Vagina (tissue), 2 donors: ENCODE measurements at regions not wholly inside any gene's neighbourhood (a gene's known extent, or its start where the extent isn't known, plus 50 kb on each side); places are given as distances from the start of the nearest gene placed in this dataset.

Experiments
- DNase-seq, 2 donors: peaks; one replicate each; pipeline ENCODE4 v3.0.0-alpha.2; 2017; ENCODE audit errors: extremely low spot score in 2 of 2
- H3K27ac ChIP-seq: fragments of 200-600 bp; sonication (generic); one replicate; pipeline ENCODE4 v1.5.1; 2019
- H3K27me3 ChIP-seq: fragments of 200-600 bp; sonication (generic); one replicate; pipeline ENCODE4 v1.5.1; 2019
- H3K36me3 ChIP-seq, 2 donors: fragments of 200-600 bp; sonication (generic); one replicate each; pipeline ENCODE4 v1.5.1; 2017 to 2019
- H3K4me1 ChIP-seq: fragments of 200-600 bp; sonication (generic); one replicate; pipeline ENCODE4 v1.5.1; 2019
- H3K4me3 ChIP-seq, 2 donors: fragments of 200-600 bp; sonication (generic); 1 replicate in 1 of 2; 2 replicates in 1 of 2; pipeline ENCODE4 v1.5.1; 2016 to 2019
- H3K9me3 ChIP-seq: fragments of 200-600 bp; sonication (generic); one replicate; pipeline ENCODE4 v1.5.1; 2019
- POLR2A ChIP-seq, 2 donors: fragments of 450-650 bp; IDR thresholded peaks; one replicate each; pipeline ENCODE4 v1.6.1; 2017; ENCODE audit warnings: antibody characterized with exemption in 2 of 2, mild to moderate bottlenecking in 2 of 2, moderate library complexity in 2 of 2
- POLR2AphosphoS5 ChIP-seq, 2 donors: sonication (generic); formaldehyde crosslinking; IDR thresholded peaks; one replicate each; pipeline ENCODE4 v1.9.0; 2017; ENCODE audit warnings: antibody characterized with exemption in 2 of 2, mild to moderate bottlenecking in 2 of 2, low read depth in 1 of 2; ENCODE audit not compliant: insufficient read depth in 1 of 2
- intact Hi-C: fragments of 100-400 bp; cut with DNase I; formaldehyde crosslinking; loops from one replicate; pipeline ENCODE4 v1.15.1; 2023
- TF ChIP-seq, protein P1 (sequence below), 3 experiments: fragments of 450-650 bp in 2 of 3; fragments of 200-600 bp in 1 of 3; sonication (generic) in 1 of 3; IDR thresholded peaks; one replicate each; pipeline ENCODE4 v1.5.1; 2017 to 2019; ENCODE audit warnings: antibody characterized with exemption in 3 of 3, mild to moderate bottlenecking in 2 of 3, moderate library complexity in 2 of 3

DNA sequence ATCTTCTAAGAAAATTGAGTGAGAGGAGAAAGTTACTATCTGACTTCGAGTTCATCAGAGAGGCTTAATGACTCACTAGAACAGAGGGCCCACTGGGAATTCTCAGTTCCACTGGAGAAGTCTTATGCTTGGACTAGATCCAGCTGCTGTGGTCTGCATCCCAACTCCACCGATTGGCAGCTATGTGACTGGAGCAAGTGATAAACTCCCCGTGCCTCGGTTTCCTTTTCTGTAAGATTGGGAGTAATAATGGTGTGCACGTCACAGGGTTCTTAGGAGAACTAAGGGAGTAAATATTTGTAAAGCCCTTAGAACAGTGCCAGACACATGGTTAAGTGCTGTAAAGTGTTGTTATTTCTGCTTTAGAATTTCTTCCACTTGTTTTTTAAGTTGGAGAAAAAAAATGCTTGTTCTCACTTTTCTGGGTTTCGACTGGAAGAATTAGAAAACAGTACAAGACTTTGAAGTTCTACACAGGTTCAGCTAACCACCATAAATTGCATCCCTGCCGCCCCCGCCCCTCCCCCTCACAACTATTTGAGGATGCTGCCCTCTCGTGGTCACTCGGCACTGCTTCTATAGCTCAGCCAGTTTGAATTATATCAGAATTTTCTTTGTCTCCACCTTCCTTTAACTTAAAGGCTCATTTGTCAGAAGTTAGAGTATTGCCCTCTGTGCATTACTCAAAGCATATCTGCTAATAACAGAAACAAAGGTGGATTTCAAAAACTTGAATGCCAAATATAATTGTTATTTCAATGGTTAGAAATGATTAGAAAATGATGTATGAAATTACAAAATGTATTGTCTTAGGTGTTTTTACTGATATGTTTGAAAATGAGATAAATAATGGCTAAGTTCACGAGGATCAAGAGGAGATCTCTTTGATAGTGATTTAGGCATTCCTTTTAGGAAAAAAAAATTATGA is 95.0 kb upstream of the IFNGR1 start:
- no peaks in the 10 kb centered on the region for H3K9me3 ChIP-seq
- H3K27ac ChIP-seq, result no peak overlapping the region
- H3K4me1 ChIP-seq, result peaks cover 5% of the 10 kb centered on the region
- H3K27me3 ChIP-seq, result no peaks in the 10 kb centered on the region
- intact Hi-C loops, result loop anchor here (2.0 to 10.0 kb wide), 2 partner anchors 27 to 219 kb away; no protein-coding TSS in a partner anchor
- TF ChIP-seq, protein P1, sequence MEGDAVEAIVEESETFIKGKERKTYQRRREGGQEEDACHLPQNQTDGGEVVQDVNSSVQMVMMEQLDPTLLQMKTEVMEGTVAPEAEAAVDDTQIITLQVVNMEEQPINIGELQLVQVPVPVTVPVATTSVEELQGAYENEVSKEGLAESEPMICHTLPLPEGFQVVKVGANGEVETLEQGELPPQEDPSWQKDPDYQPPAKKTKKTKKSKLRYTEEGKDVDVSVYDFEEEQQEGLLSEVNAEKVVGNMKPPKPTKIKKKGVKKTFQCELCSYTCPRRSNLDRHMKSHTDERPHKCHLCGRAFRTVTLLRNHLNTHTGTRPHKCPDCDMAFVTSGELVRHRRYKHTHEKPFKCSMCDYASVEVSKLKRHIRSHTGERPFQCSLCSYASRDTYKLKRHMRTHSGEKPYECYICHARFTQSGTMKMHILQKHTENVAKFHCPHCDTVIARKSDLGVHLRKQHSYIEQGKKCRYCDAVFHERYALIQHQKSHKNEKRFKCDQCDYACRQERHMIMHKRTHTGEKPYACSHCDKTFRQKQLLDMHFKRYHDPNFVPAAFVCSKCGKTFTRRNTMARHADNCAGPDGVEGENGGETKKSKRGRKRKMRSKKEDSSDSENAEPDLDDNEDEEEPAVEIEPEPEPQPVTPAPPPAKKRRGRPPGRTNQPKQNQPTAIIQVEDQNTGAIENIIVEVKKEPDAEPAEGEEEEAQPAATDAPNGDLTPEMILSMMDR (IDR thresholded peaks at IDR 0.05), result peak; percentile 42 to 86 (median 69)
- no peak for TF ChIP-seq POLR2AphosphoS5 (IDR thresholded peaks at IDR 0.05; ENCODE audit: insufficient read depth in 1 of 2, low read depth in 1 of 2)
- no peak for DNase-seq
- no peak overlapping the region for H3K4me3 ChIP-seq
- H3K36me3 ChIP-seq, result no peaks in the 10 kb centered on the region

DNA sequence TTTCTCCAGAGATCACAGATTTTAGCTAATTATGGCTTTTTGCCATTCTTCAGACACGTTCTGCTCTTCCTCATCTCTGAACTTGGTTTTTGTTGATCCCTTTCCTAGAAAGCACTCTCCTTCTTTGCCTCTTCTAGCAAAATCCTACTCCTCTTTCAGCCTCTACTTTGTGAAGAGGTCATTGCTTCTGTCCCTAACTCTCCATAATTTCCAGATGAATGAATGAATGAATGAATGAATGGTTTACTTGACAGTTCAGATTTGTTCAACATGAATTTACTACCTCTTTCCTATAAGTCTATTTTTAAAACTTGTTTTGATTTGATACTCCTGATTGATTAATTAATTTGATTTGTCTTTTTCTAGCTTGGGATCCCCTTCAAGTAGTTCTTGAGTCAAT is 94.0 kb upstream of the IFNGR1 start:
- TF ChIP-seq POLR2A (IDR thresholded peaks at IDR 0.05) (no peak), POLR2AphosphoS5 (IDR thresholded peaks at IDR 0.05; ENCODE audit: insufficient read depth in 1 of 2, low read depth in 1 of 2) (no peak)
- H3K9me3 ChIP-seq, result no peaks in the 10 kb centered on the region
- H3K36me3 ChIP-seq, result no peaks in the 10 kb centered on the region
- no peak overlapping the region for H3K4me3 ChIP-seq
- no peak for DNase-seq
- no peaks in the 10 kb centered on the region for H3K27me3 ChIP-seq
- H3K4me1 ChIP-seq, result peaks cover 9% of the 10 kb centered on the region
- intact Hi-C loops, result loop anchor here (2.0 to 10.0 kb wide), 2 partner anchors 26 to 218 kb away; no protein-coding TSS in a partner anchor
- no peak overlapping the region for H3K27ac ChIP-seq

DNA sequence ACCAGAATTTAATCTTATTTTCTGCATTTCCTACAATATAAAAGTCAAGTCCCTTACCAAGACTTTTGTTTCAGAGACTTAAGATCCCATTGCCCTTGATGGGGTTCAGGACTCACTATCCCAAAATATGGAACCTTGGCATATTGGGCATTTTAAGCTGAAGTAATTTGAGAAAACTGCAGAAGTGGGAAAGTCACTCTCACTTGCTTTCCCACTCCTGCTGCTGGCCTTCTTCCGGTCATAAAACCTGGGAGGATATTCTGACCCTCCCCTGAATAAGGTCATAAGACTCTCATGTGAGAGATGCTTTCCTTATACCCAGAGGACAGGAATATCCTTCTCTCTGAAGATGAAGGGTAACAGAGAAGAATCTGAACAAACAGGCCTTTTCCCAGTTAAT is 92.8 kb upstream of the IFNGR1 start:
- Histone ChIP-seq H3K36me3 (no peaks in the 10 kb centered on the region), H3K27ac (no peak overlapping the region), H3K4me3 (no peak overlapping the region), H3K27me3 (no peaks in the 10 kb centered on the region), H3K9me3 (no peaks in the 10 kb centered on the region), H3K4me1 (peaks cover 9% of the 10 kb centered on the region)
- intact Hi-C loops, result loop anchor here (2.0 to 10.0 kb wide), 2 partner anchors 25 to 217 kb away; no protein-coding TSS in a partner anchor
- TF ChIP-seq POLR2A (IDR thresholded peaks at IDR 0.05), result no peak
- TF ChIP-seq, protein P1 (IDR thresholded peaks at IDR 0.05), result no peak
- no peak for TF ChIP-seq POLR2AphosphoS5 (IDR thresholded peaks at IDR 0.05; ENCODE audit: insufficient read depth in 1 of 2, low read depth in 1 of 2)
- DNase-seq, result no peak

DNA sequence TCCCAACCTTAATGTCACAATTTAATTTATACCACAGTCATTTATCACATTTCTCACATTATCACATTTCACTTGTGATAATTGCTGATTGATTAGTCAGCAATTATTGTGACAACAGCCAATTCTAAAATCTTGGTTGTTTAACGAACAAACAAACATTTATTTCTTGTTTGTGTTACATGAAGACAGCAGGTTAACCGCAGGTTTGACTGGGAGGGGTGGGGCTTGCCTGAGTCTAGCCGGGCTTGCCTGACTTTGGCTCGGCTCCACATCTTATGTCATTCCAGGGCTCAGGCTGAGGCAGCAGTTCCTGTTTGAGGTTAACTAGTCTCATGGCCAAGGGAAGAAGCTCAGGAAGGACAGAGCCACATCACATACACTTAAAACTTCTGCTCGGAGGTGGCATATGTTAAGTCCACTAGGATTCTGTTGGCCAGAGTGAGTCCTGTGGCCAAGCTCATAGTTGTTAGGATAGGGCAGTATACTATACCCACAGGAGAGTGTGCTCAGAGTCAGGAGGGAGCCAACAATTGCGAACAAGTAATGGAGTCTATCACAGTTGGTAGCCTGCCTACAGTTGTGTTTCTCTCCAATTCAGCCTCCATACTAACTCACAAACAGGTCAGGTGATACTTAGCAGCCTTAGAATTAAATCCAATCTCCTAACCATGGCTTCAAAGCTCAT is 90.0 kb upstream of the IFNGR1 start:
- Histone ChIP-seq H3K36me3 (no peaks in the 10 kb centered on the region), H3K4me3 (no peak overlapping the region), H3K4me1 (peaks cover 9% of the 10 kb centered on the region), H3K27ac (no peak overlapping the region), H3K9me3 (no peaks in the 10 kb centered on the region), H3K27me3 (no peaks in the 10 kb centered on the region)
- no peak for DNase-seq
- intact Hi-C loops, result no loop called here
- no peak for TF ChIP-seq POLR2A (IDR thresholded peaks at IDR 0.05)
- TF ChIP-seq POLR2AphosphoS5 (IDR thresholded peaks at IDR 0.05; ENCODE audit: insufficient read depth in 1 of 2, low read depth in 1 of 2), result peak in 1 of 2 donors; percentile 67
- TF ChIP-seq, protein P1 (IDR thresholded peaks at IDR 0.05), result no peak

DNA sequence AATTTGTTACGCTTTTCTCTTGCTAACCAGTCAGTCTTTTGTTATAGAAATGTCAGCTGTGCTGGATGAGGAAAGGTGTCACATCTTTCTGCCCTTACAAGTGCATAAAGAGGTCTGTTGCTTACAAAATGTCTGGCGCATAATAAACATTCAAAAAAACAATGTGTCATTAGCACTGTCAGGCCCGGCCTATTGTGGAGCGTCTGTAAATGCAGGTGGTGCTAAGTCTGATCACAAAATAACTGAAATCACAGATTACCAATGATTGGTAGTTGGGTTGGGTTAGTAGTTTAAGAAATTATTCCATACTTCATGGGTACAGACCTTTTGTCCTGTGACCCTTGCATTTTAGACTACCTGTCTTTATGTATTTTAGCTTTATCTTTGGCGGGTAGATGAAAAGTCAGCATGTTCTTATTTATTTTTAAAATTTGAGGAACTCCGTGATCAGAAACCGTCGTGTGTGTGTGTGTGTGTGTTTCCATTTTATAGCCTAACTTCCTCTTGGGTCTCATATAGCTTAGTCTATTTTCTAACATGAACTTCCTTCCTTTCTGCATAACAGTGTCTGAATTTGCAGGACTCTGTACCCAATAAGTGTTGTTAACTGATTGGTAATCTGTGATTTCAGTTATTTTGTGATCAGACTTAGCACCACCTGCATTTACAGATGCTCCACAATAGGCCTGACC is 88.1 kb upstream of the IFNGR1 start:
- H3K4me3 ChIP-seq, result no peak overlapping the region
- peaks cover 9% of the 10 kb centered on the region for H3K4me1 ChIP-seq
- no peaks in the 10 kb centered on the region for H3K36me3 ChIP-seq
- intact Hi-C loops, result no loop called here
- H3K9me3 ChIP-seq, result no peaks in the 10 kb centered on the region
- H3K27me3 ChIP-seq, result no peaks in the 10 kb centered on the region
- TF ChIP-seq POLR2AphosphoS5 (IDR thresholded peaks at IDR 0.05; ENCODE audit: insufficient read depth in 1 of 2, low read depth in 1 of 2) (no peak), POLR2A (IDR thresholded peaks at IDR 0.05) (no peak)
- TF ChIP-seq, protein P1 (IDR thresholded peaks at IDR 0.05), result no peak
- no peak for DNase-seq
- H3K27ac ChIP-seq, result no peak overlapping the region
